Ectodermal cell (in vitro differentiated cells): ENCODE measurements at regions not wholly inside any gene's neighbourhood (a gene's known extent, or its start where the extent isn't known, plus 50 kb on each side); places are given as distances from the start of the nearest gene placed in this dataset.

Source experiments
- H3K27ac ChIP-seq: 2 replicates; pipeline ENCODE4 v1.7.0; 2013; ENCODE audit warnings: mild to moderate bottlenecking, low read depth, low read length; ENCODE audit not compliant: insufficient read depth, poor library complexity, severe bottlenecking
- H3K27me3 ChIP-seq: 2 replicates; pipeline ENCODE4 v1.7.0; 2013; ENCODE audit warnings: mild to moderate bottlenecking, low read length; ENCODE audit not compliant: insufficient read depth, control insufficient read depth, poor library complexity, severe bottlenecking
- H3K36me3 ChIP-seq: one replicate; pipeline ENCODE4 v1.7.0; 2013; ENCODE audit warnings: low read length; ENCODE audit not compliant: control insufficient read depth, insufficient read depth
- H3K4me1 ChIP-seq: one replicate; pipeline ENCODE4 v1.7.0; 2013; ENCODE audit warnings: low read length; ENCODE audit not compliant: control insufficient read depth, insufficient read depth
- H3K4me3 ChIP-seq: 2 replicates; pipeline ENCODE4 v1.7.0; 2013; ENCODE audit warnings: low read depth, low read length, control low read depth; ENCODE audit not compliant: insufficient read depth
- H3K9me3 ChIP-seq: 2 replicates; pipeline ENCODE4 v1.7.0; 2013; ENCODE audit warnings: mild to moderate bottlenecking, low read length, moderate library complexity; ENCODE audit not compliant: control insufficient read depth
- WGBS, 2 experiments: methylation state at CpG; one replicate each; pipeline ENCODE4 v1.1.7; 2013; ENCODE audit warnings: missing lambda C conversion rate in 2 of 2; 5-methylcytosine and 5-hydroxymethylcytosine counted together

DNA sequence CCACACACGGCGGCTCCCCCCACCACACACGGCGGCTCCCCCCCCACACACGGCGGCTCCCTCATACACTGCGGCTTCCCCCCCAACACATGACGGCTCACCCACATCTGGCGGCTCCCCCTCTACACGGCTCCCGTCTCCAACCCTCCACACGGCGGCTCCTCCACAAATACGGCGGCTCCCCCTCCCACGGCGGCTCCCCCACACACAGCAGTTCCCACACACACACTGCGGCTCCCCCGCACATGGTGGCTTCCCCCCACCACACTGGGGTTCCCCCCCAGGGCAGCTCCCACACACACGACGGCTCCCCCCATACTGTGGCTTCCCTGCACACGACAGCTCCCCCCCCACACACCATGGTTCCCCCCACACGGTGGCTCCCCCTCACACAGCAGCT is 98.0 kb downstream of the TTLL2 start:
- 90 to 92% methylated on average over 12 to 17 of the region's 23 CpGs for WGBS, 2 experiments
- no peaks in the 10 kb centered on the region for H3K27me3 ChIP-seq
- no peak overlapping the region for H3K4me3 ChIP-seq
- no peaks in the 10 kb centered on the region for H3K9me3 ChIP-seq
- no peaks in the 10 kb centered on the region for H3K4me1 ChIP-seq
- H3K36me3 ChIP-seq, result no peaks in the 10 kb centered on the region
- H3K27ac ChIP-seq, result no peak overlapping the region

DNA sequence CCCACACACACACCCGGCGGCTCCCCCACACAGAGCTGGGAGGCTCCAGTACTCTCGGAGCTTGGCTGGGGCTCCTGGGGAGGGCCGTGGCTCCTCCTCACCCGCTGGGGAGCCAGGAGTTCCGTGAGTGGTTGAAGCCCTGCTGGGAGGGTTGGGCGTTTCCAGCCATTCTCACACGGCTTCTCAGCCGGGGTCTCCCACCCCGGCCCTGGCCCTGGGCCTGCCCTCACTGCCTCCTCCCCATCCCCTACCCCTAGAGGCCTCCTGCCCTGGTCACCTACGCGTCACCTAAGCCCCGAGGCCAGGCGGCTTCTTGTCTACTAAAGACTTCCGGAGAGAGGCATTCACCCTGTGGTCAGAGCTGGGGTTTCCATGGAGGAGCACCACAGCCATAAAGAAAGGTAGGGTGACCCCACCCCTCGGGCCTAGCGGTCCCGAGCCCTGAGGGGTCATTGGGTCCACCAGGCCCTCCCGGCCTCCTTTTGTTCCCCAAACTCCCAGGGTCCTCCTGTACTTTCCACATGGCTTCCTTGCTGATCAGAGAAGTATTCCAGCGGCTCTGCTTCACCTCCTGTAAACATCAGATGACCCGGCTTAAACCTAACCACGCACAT is 99.3 kb downstream of the TTLL2 start:
- WGBS, 2 experiments, result 83 to 85% methylated on average over 22 of the region's 22 CpGs

GRCh38 chr6:167424700-167425099 is 99.8 kb downstream of the TTLL2 start:
- Histone ChIP-seq H3K36me3 (peaks cover 9% of the 10 kb centered on the region), H3K9me3 (no peaks in the 10 kb centered on the region), H3K4me3 (no peak overlapping the region), H3K4me1 (no peaks in the 10 kb centered on the region), H3K27ac (no peak overlapping the region), H3K27me3 (no peaks in the 10 kb centered on the region)
- 95 to 97% methylated on average over 9 of the region's 9 CpGs for WGBS, 2 experiments

More for the DNA sequence above, 99.3 kb downstream of the TTLL2 start:
- Histone ChIP-seq H3K27ac (no peak overlapping the region), H3K4me3 (no peak overlapping the region), H3K27me3 (no peaks in the 10 kb centered on the region), H3K4me1 (no peaks in the 10 kb centered on the region), H3K36me3 (peaks cover 4% of the 10 kb centered on the region), H3K9me3 (no peaks in the 10 kb centered on the region)

- H3K27me3 ChIP-seq, result no peaks in the 10 kb centered on the region
- WGBS, 2 experiments, result 58 to 77% methylated on average over 4 to 5 of the region's 5 CpGs
These were observed 101.2 kb downstream of the TTLL2 start for GRCh38 chr6:167426084-167426483.

GRCh38 chr6:167426651-167427050 is 101.8 kb downstream of the TTLL2 start:
- WGBS, 2 experiments, result 90 to 93% methylated on average over 4 to 5 of the region's 5 CpGs

More at GRCh38 chr6:167426084-167426483, 101.2 kb downstream of the TTLL2 start:
- H3K4me1 ChIP-seq, result no peaks in the 10 kb centered on the region
- peaks cover 10% of the 10 kb centered on the region for H3K36me3 ChIP-seq
- no peak overlapping the region for H3K27ac ChIP-seq
- no peak overlapping the region for H3K4me3 ChIP-seq
- no peaks in the 10 kb centered on the region for H3K9me3 ChIP-seq

DNA sequence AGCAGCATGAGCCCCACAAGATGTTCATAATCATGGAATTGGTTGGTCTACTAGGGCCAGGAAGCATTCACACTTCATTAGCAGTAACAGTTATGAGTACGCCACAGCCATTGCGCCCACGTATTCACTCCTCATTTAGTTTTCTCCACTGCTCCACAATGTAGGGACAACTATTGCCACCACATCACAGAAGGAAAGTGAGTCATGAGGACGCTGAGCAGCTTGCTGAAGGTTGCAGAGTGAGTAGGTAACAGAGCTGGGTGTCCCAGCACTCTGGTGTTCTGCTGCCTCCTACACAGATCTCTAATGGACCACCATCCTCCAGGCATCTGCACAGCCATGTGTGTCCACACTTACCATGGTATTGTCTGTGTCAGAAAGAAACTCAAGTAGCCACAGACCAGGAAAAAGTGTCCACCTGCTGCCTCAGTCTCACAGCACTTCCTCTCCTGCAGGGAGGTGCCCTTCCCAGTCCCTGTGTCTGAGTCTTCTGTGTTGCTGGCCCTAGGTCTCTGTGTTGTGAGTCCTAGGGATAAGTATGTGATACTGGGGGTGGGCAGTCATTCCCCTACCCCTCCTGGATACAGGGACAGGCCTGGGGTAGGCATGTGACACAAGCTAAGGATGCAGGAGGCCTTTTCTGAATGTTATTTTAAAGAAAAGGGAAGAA is 103.9 kb downstream of the TTLL2 start:
- Histone ChIP-seq H3K4me3 (no peak overlapping the region), H3K9me3 (no peaks in the 10 kb centered on the region), H3K36me3 (peaks cover 10% of the 10 kb centered on the region), H3K27ac (no peak overlapping the region), H3K4me1 (no peaks in the 10 kb centered on the region), H3K27me3 (no peaks in the 10 kb centered on the region)
- WGBS, 2 experiments, result 94 to 96% methylated on average over 4 of the region's 4 CpGs

More at GRCh38 chr6:167426651-167427050, 101.8 kb downstream of the TTLL2 start:
- Histone ChIP-seq H3K4me1 (no peaks in the 10 kb centered on the region), H3K9me3 (no peaks in the 10 kb centered on the region), H3K36me3 (peaks cover 10% of the 10 kb centered on the region), H3K4me3 (no peak overlapping the region), H3K27me3 (no peaks in the 10 kb centered on the region), H3K27ac (no peak overlapping the region)

DNA sequence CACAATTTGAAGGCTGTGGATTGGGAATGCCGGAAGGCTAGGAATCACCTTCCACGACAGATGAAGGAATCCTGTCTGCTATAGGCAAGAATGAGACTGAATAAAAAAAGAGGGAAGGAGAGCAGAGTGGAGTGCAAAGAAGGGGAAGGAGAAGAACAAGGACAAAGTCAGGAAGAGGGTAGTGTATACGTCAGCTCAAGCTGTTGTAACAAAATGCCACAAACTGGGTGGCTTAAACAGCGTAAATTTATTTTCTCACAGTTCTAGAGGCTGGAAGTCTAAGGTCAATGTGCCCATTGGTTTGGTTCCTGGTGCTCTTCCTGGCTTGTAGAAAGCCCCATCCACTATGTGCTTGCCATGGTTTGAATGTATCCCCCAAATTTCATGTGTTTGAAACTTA is 104.5 kb downstream of the TTLL2 start:
- H3K27ac ChIP-seq, result no peak overlapping the region
- H3K36me3 ChIP-seq, result peaks cover 10% of the 10 kb centered on the region
- H3K9me3 ChIP-seq, result no peaks in the 10 kb centered on the region
- WGBS, 2 experiments, result 83 to 86% methylated on average over 4 of the region's 4 CpGs
- no peaks in the 10 kb centered on the region for H3K27me3 ChIP-seq
- no peaks in the 10 kb centered on the region for H3K4me1 ChIP-seq
- no peak overlapping the region for H3K4me3 ChIP-seq

DNA sequence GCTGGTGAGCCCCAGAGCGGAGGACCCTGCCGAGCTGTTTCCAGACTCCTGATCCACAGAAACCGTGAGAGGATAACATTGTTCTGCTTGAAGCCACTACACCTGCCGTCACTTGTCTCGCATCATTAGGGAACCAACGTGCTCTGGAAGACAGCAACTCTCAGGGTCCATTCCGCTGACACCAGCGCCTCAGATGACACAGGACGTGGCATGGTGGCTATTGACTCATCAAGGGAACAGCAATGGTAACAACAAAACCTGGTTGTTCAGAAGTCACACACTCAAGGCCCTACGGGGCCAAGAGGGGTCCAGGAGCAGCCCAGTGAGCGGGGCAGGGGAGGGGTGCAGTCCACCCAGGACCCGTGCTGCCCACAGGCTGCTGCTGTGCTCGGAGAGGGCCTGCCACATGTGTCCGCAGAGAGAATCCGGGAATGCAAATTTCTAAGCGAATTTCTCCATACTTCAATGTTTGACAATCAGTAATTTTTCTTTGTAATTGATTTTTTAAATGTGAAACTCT is 110.4 kb downstream of the TTLL2 start:
- WGBS, 2 experiments, result 89 to 90% methylated on average over 16 of the region's 16 CpGs
- no peaks in the 10 kb centered on the region for H3K36me3 ChIP-seq
- H3K27ac ChIP-seq, result no peak overlapping the region

GRCh38 chr6:167437888-167438484 is 113.1 kb downstream of the TTLL2 start:
- H3K27me3 ChIP-seq, result no peaks in the 10 kb centered on the region
- WGBS, 2 experiments, result 94 to 96% methylated on average over 9 of the region's 9 CpGs
- H3K36me3 ChIP-seq, result no peaks in the 10 kb centered on the region
- H3K27ac ChIP-seq, result no peak overlapping the region
- no peak overlapping the region for H3K4me3 ChIP-seq
- peaks cover 14% of the 10 kb centered on the region for H3K4me1 ChIP-seq
- H3K9me3 ChIP-seq, result no peaks in the 10 kb centered on the region

More for the DNA sequence above, 110.4 kb downstream of the TTLL2 start:
- Histone ChIP-seq H3K4me1 (no peaks in the 10 kb centered on the region), H3K9me3 (no peaks in the 10 kb centered on the region), H3K4me3 (no peak overlapping the region), H3K27me3 (no peaks in the 10 kb centered on the region)

GRCh38 chr6:167441715-167442206 is 116.9 kb downstream of the TTLL2 start:
- Histone ChIP-seq H3K4me3 (peak overlapping the region; percentile 0), H3K27me3 (no peaks in the 10 kb centered on the region), H3K36me3 (no peaks in the 10 kb centered on the region), H3K9me3 (no peaks in the 10 kb centered on the region), H3K4me1 (peaks cover 48% of the 10 kb centered on the region), H3K27ac (peak overlapping the region; percentile 96)
- WGBS, 2 experiments, result 2 to 6% methylated on average over 9 of the region's 9 CpGs
